ENCODE measurements at regions not wholly inside any gene's neighbourhood (a gene's known extent, or its start where the extent isn't known, plus 50 kb on each side); places are given as distances from the start of the nearest gene placed in this dataset.

- DNase-seq (ENCODE audit: low read depth): no peak
- TF ChIP-seq CTCF (conservative IDR thresholded peaks at IDR 0.05; ENCODE audit: control insufficient read depth, insufficient read depth, low read depth, low read length): no peak
Observed at GRCh38 chr13:108127406-108127805, 87.9 kb downstream of the LIG4 start.

DNA sequence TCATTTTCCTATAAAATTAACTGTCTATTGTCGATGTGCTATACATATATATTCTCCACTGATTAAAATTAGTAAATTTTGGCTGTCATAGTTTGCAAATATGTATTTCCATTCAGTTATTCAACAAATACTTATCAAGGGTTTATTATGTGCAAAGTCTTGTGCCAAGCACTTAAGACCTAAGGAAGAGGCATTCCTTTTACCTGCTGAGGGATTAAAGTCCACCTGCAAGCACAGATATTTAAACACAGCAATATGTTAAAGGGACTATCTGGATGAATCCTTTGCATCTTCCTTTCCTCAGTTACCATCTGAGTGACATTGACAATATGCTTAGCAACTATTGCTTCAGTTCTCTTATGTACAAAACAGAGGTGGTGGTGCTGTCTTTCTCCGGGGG is 89.3 kb downstream of the LIG4 start:
- no peak overlapping the region for H3K4me3 ChIP-seq (ENCODE audit: control insufficient read depth, low read depth, low read length)
- no peak for DNase-seq (ENCODE audit: low read depth)
- no peak for TF ChIP-seq CTCF (conservative IDR thresholded peaks at IDR 0.05; ENCODE audit: control insufficient read depth, insufficient read depth, low read depth, low read length)

More at GRCh38 chr13:108127406-108127805, 87.9 kb downstream of the LIG4 start:
- no peak overlapping the region for H3K4me3 ChIP-seq (ENCODE audit: control insufficient read depth, low read depth, low read length)

DNA sequence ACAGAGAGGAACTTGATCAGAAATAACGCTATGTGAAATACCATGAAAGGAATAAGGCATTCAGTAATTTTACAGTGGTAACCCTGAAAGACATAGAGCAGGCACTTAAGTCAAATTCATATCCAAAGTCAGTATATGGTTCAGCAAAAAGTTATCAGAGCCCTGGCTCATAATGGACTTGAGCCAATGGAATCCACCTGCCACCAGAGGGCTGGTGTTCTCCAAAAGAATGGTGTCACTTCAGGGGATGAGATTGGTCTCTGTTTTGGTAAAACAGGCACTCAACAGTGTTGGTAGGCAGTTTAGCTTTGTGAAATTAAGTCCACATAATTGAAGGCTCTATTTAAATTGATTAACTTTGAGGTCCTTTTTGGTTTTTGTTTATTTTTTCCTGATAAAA is 93.9 kb downstream of the LIG4 start:
- no peak for DNase-seq (ENCODE audit: low read depth)
- H3K4me3 ChIP-seq (ENCODE audit: control insufficient read depth, low read depth, low read length): no peak overlapping the region
- no peak for TF ChIP-seq CTCF (conservative IDR thresholded peaks at IDR 0.05; ENCODE audit: control insufficient read depth, insufficient read depth, low read depth, low read length)

GRCh38 chr13:108120856-108121255 is 94.5 kb downstream of the LIG4 start:
- H3K4me3 ChIP-seq (ENCODE audit: control insufficient read depth, low read depth, low read length): no peak overlapping the region
- DNase-seq (ENCODE audit: low read depth): no peak
- TF ChIP-seq CTCF (conservative IDR thresholded peaks at IDR 0.05; ENCODE audit: control insufficient read depth, insufficient read depth, low read depth, low read length): no peak

- DNase-seq (ENCODE audit: low read depth): no peak
- no peak for TF ChIP-seq CTCF (conservative IDR thresholded peaks at IDR 0.05; ENCODE audit: control insufficient read depth, insufficient read depth, low read depth, low read length)
- no peak overlapping the region for H3K4me3 ChIP-seq (ENCODE audit: control insufficient read depth, low read depth, low read length)
Observed at GRCh38 chr13:108120302-108120701, 95.0 kb downstream of the LIG4 start.

DNA sequence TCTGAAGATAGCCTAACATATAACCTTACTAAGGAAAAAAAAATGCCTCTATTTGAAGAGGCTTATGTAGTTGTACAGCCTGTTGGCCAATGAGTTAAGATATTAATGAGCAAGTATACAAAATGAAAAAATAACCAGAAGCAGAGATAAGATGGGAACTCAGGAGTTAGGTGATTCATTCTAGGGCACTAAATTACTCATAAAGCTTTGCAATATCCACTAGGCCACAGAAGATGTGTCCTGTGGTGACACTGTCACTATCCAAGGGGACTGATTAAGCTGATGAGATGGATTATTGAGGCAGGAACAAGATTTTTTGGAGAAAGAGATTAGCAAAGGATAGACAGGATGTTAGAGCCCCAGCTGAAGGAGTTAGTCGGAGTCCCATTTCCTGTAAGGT is 99.6 kb downstream of the LIG4 start:
- H3K4me3 ChIP-seq (ENCODE audit: control insufficient read depth, low read depth, low read length): no peak overlapping the region
- no peak for TF ChIP-seq CTCF (conservative IDR thresholded peaks at IDR 0.05; ENCODE audit: control insufficient read depth, insufficient read depth, low read depth, low read length)

DNA sequence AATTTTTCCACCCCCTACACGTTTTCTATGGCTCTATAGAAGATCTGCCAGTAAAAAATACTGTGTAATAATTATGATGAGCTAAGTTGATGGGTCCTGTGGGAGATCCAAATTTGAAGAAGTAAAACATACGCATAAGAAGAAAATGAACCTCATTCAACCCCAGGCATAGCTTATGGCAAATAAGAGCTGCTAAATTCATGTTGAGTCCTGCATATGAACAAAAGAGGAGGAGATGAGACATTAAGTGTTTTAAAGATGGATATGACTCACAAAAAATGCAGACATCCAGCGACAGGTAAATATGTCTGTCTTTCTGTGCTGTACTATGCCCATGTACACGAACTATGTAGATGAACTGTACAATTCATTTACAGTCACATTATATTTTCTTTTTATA is 101.9 kb downstream of the LIG4 start:
- DNase-seq (ENCODE audit: low read depth): no peak
- TF ChIP-seq CTCF (conservative IDR thresholded peaks at IDR 0.05; ENCODE audit: control insufficient read depth, insufficient read depth, low read depth, low read length): no peak
- no peak overlapping the region for H3K4me3 ChIP-seq (ENCODE audit: control insufficient read depth, low read depth, low read length)

More for the DNA sequence above, 99.6 kb downstream of the LIG4 start:
- no peak for DNase-seq (ENCODE audit: low read depth)

All from fibroblast of mammary gland (primary cell).